HepG2 (cell line): ENCODE measurements at regions not wholly inside any gene's neighbourhood (a gene's known extent, or its start where the extent isn't known, plus 50 kb on each side); places are given as distances from the start of the nearest gene placed in this dataset.

Experiments used
- ARNT ChIP-seq: fragments of 450-650 bp; IDR thresholded peaks from 2 replicates; pipeline ENCODE4 v1.6.1; 2017
- MXD4 ChIP-seq: IDR thresholded peaks from 2 replicates; pipeline ENCODE4 v1.6.1; 2016; ENCODE audit warnings: mild to moderate bottlenecking, missing biosample characterization, missing genetic modification reagents
- SIN3A ChIP-seq: IDR thresholded peaks from 2 replicates; pipeline ENCODE4 v1.6.1; 2011; ENCODE audit warnings: low read depth, mild to moderate bottlenecking, control low read depth, low read length, borderline replicate concordance
- SUZ12 ChIP-seq: fragments of 150-350 bp; IDR thresholded peaks from 2 replicates; pipeline ENCODE4 v1.6.1; 2014; ENCODE audit warnings: low read depth, low read length
- TF ChIP-seq, protein P1 (sequence below): sonication (generic); formaldehyde crosslinking; IDR thresholded peaks from 2 replicates; pipeline ENCODE4 v1.4.0; 2020; ENCODE audit warnings: missing genetic modification reagents
- TF ChIP-seq, protein P2 (sequence below): sonication (generic); formaldehyde crosslinking; IDR thresholded peaks from 2 replicates; pipeline ENCODE4 v1.4.0; 2020; ENCODE audit warnings: missing genetic modification reagents, borderline replicate concordance
- TF ChIP-seq, protein P3 (sequence below): sonication (generic); formaldehyde crosslinking; IDR thresholded peaks from 2 replicates; pipeline ENCODE4 v1.4.0; 2020; ENCODE audit warnings: mild to moderate bottlenecking, missing genetic modification reagents

DNA sequence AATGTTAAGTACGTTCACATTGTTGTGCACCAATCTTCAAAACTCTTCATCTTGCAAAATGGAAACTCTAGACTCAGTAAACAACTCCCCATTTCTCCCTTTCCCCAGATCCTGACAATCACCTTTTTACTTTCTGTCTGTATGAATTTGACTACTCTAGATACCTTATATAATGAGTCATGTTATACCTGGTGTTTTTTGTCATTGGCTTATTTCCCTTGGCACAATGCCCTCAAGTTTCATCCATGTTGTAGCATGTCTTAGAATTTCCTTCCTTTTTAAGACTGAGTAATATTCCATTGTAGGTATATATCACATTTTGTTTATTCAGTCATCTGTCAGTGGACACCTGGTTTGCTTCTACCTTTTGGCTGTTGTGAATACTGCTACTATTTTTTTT is 399.5 kb downstream of the LMO4 start:
- no peak for TF ChIP-seq SIN3A
- TF ChIP-seq, protein P1, sequence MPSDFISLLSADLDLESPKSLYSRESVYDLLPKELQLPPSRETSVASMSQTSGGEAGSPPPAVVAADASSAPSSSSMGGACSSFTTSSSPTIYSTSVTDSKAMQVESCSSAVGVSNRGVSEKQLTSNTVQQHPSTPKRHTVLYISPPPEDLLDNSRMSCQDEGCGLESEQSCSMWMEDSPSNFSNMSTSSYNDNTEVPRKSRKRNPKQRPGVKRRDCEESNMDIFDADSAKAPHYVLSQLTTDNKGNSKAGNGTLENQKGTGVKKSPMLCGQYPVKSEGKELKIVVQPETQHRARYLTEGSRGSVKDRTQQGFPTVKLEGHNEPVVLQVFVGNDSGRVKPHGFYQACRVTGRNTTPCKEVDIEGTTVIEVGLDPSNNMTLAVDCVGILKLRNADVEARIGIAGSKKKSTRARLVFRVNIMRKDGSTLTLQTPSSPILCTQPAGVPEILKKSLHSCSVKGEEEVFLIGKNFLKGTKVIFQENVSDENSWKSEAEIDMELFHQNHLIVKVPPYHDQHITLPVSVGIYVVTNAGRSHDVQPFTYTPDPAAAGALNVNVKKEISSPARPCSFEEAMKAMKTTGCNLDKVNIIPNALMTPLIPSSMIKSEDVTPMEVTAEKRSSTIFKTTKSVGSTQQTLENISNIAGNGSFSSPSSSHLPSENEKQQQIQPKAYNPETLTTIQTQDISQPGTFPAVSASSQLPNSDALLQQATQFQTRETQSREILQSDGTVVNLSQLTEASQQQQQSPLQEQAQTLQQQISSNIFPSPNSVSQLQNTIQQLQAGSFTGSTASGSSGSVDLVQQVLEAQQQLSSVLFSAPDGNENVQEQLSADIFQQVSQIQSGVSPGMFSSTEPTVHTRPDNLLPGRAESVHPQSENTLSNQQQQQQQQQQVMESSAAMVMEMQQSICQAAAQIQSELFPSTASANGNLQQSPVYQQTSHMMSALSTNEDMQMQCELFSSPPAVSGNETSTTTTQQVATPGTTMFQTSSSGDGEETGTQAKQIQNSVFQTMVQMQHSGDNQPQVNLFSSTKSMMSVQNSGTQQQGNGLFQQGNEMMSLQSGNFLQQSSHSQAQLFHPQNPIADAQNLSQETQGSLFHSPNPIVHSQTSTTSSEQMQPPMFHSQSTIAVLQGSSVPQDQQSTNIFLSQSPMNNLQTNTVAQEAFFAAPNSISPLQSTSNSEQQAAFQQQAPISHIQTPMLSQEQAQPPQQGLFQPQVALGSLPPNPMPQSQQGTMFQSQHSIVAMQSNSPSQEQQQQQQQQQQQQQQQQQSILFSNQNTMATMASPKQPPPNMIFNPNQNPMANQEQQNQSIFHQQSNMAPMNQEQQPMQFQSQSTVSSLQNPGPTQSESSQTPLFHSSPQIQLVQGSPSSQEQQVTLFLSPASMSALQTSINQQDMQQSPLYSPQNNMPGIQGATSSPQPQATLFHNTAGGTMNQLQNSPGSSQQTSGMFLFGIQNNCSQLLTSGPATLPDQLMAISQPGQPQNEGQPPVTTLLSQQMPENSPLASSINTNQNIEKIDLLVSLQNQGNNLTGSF (CRISPR knock-in tag): no peak
- TF ChIP-seq, protein P2, sequence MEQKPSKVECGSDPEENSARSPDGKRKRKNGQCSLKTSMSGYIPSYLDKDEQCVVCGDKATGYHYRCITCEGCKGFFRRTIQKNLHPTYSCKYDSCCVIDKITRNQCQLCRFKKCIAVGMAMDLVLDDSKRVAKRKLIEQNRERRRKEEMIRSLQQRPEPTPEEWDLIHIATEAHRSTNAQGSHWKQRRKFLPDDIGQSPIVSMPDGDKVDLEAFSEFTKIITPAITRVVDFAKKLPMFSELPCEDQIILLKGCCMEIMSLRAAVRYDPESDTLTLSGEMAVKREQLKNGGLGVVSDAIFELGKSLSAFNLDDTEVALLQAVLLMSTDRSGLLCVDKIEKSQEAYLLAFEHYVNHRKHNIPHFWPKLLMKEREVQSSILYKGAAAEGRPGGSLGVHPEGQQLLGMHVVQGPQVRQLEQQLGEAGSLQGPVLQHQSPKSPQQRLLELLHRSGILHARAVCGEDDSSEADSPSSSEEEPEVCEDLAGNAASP (CRISPR knock-in tag): no peak
- TF ChIP-seq MXD4 (CRISPR knock-in tag): no peak
- TF ChIP-seq ARNT: no peak
- no peak for TF ChIP-seq SUZ12
- TF ChIP-seq, protein P3, sequence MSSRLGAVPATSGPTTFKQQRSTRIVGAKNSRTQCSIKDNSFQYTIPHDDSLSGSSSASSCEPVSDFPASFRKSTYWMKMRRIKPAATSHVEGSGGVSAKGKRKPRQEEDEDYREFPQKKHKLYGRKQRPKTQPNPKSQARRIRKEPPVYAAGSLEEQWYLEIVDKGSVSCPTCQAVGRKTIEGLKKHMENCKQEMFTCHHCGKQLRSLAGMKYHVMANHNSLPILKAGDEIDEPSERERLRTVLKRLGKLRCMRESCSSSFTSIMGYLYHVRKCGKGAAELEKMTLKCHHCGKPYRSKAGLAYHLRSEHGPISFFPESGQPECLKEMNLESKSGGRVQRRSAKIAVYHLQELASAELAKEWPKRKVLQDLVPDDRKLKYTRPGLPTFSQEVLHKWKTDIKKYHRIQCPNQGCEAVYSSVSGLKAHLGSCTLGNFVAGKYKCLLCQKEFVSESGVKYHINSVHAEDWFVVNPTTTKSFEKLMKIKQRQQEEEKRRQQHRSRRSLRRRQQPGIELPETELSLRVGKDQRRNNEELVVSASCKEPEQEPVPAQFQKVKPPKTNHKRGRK (CRISPR knock-in tag): no peak
